ENCODE measurements at regions not wholly inside any gene's neighbourhood (a gene's known extent, or its start where the extent isn't known, plus 50 kb on each side); places are given as distances from the start of the nearest gene placed in this dataset.

- no peak for DNase-seq (ENCODE audit: low spot score)
These were observed 335.8 kb upstream of the E2F7 start for GRCh38 chr12:77401064-77401769.

GRCh38 chr12:77392467-77393088, 327.2 kb upstream of the E2F7 start:
- no peak for DNase-seq (ENCODE audit: low spot score)

GRCh38 chr12:77388445-77389265, 323.3 kb upstream of the E2F7 start:
- DNase-seq (ENCODE audit: low spot score) = no peak

GRCh38 chr12:77387671-77388070, 322.3 kb upstream of the E2F7 start:
- DNase-seq (ENCODE audit: low spot score) = no peak

- DNase-seq (ENCODE audit: low spot score) = no peak
These were observed 321.8 kb upstream of the E2F7 start for GRCh38 chr12:77387214-77387613.

- no peak for DNase-seq (ENCODE audit: low spot score)
These were observed 319.6 kb upstream of the E2F7 start for GRCh38 chr12:77384941-77385340.

- no peak for DNase-seq (ENCODE audit: low spot score)
These were observed 316.9 kb upstream of the E2F7 start for GRCh38 chr12:77382096-77382742.

GRCh38 chr12:77377622-77378021, 312.3 kb upstream of the E2F7 start:
- DNase-seq (ENCODE audit: low spot score) = no peak

GRCh38 chr12:77377116-77377515, 311.7 kb upstream of the E2F7 start:
- no peak for DNase-seq (ENCODE audit: low spot score)

GRCh38 chr12:77374673-77375072, 309.3 kb upstream of the E2F7 start:
- no peak for DNase-seq (ENCODE audit: low spot score)

GRCh38 chr12:77372494-77372893, 307.1 kb upstream of the E2F7 start:
- DNase-seq (ENCODE audit: low spot score) = no peak

GRCh38 chr12:77372026-77372425, 306.7 kb upstream of the E2F7 start:
- no peak for DNase-seq (ENCODE audit: low spot score)

GRCh38 chr12:77368379-77368778, 303.0 kb upstream of the E2F7 start:
- no peak for DNase-seq (ENCODE audit: low spot score)

GRCh38 chr12:77366616-77367015, 301.2 kb upstream of the E2F7 start:
- no peak for DNase-seq (ENCODE audit: low spot score)

GRCh38 chr12:77364400-77364799, 299.0 kb upstream of the E2F7 start:
- no peak for DNase-seq (ENCODE audit: low spot score)

GRCh38 chr12:77362509-77363210, 297.3 kb upstream of the E2F7 start:
- DNase-seq (ENCODE audit: low spot score) = no peak

- no peak for DNase-seq (ENCODE audit: low spot score)
These were observed 292.3 kb upstream of the E2F7 start for GRCh38 chr12:77357655-77358054.

- DNase-seq (ENCODE audit: low spot score) = no peak
These were observed 289.5 kb upstream of the E2F7 start for GRCh38 chr12:77354766-77355362.

- no peak for DNase-seq (ENCODE audit: low spot score)
These were observed 287.6 kb upstream of the E2F7 start for GRCh38 chr12:77352946-77353345.

- no peak for DNase-seq (ENCODE audit: low spot score)
These were observed 286.5 kb upstream of the E2F7 start for GRCh38 chr12:77351860-77352259.

- no peak for DNase-seq (ENCODE audit: low spot score)
These were observed 284.5 kb upstream of the E2F7 start for GRCh38 chr12:77349689-77350370.

Measured in HuH-7 (cell line).